ENCODE measurements at regions not wholly inside any gene's neighbourhood (a gene's known extent, or its start where the extent isn't known, plus 50 kb on each side); places are given as distances from the start of the nearest gene placed in this dataset.

DNA sequence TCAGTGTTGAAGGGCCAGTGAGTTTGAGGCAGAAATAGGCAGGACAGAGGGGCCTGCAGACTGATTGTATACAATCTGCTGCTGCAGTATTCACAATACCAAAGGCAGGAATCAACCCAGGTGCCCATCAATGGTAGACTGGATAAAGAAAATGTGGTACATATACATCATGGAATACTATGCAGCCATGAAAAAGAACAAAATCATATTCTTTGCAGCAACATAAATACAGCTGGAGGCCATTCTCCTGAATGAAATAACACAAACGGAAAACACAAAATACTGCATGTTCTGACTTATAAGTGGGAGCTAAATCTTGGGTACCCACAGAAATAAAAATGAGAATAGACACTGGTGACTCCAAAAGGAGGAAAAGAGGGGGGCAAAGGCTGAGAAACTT lies 485.1 kb downstream of the XYLT1 start:
- ATAC-seq (no peak), DNase-seq (no peak)
- TF ChIP-seq, protein P1, sequence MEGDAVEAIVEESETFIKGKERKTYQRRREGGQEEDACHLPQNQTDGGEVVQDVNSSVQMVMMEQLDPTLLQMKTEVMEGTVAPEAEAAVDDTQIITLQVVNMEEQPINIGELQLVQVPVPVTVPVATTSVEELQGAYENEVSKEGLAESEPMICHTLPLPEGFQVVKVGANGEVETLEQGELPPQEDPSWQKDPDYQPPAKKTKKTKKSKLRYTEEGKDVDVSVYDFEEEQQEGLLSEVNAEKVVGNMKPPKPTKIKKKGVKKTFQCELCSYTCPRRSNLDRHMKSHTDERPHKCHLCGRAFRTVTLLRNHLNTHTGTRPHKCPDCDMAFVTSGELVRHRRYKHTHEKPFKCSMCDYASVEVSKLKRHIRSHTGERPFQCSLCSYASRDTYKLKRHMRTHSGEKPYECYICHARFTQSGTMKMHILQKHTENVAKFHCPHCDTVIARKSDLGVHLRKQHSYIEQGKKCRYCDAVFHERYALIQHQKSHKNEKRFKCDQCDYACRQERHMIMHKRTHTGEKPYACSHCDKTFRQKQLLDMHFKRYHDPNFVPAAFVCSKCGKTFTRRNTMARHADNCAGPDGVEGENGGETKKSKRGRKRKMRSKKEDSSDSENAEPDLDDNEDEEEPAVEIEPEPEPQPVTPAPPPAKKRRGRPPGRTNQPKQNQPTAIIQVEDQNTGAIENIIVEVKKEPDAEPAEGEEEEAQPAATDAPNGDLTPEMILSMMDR (IDR thresholded peaks at IDR 0.05): no peak
- Histone ChIP-seq H3K4me1 (no peaks in the 10 kb centered on the region), H3K9me3 (peaks cover 0 to 2% of the 10 kb centered on the region in 2 donors), H3K4me3 (no peak overlapping the region), H3K27me3 (peaks cover 0 to 7% of the 10 kb centered on the region in 2 donors), H3K36me3 (no peaks in the 10 kb centered on the region), H3K27ac (no peak overlapping the region)
- intact Hi-C loops (cut with DNase I): no loop called here

GRCh38 chr16:16988963-16989362 lies 481.8 kb downstream of the XYLT1 start:
- H3K36me3 ChIP-seq: no peaks in the 10 kb centered on the region
- intact Hi-C loops (cut with DNase I): no loop called here
- TF ChIP-seq, protein P1 (IDR thresholded peaks at IDR 0.05): no peak
- H3K4me1 ChIP-seq: peaks cover 0 to 6% of the 10 kb centered on the region in 2 donors
- H3K27me3 ChIP-seq: no peaks in the 10 kb centered on the region
- H3K27ac ChIP-seq: no peak overlapping the region
- ATAC-seq (no peak), DNase-seq (no peak)
- no peak overlapping the region for H3K4me3 ChIP-seq
- peaks cover 0 to 2% of the 10 kb centered on the region in 2 donors for H3K9me3 ChIP-seq

GRCh38 chr16:16989368-16989767 lies 481.4 kb downstream of the XYLT1 start:
- DNase-seq: no peak
- peaks cover 0 to 6% of the 10 kb centered on the region in 2 donors for H3K4me1 ChIP-seq
- no peak overlapping the region for H3K27ac ChIP-seq
- no peaks in the 10 kb centered on the region for H3K36me3 ChIP-seq
- no peaks in the 10 kb centered on the region for H3K27me3 ChIP-seq
- peaks cover 0 to 2% of the 10 kb centered on the region in 2 donors for H3K9me3 ChIP-seq
- TF ChIP-seq, protein P1 (IDR thresholded peaks at IDR 0.05): no peak
- intact Hi-C loops (cut with DNase I): no loop called here
- no peak overlapping the region for H3K4me3 ChIP-seq
- no peak for ATAC-seq

GRCh38 chr16:16991711-16992110 lies 479.0 kb downstream of the XYLT1 start:
- ATAC-seq: no peak
- TF ChIP-seq, protein P1 (IDR thresholded peaks at IDR 0.05): no peak
- H3K4me1 ChIP-seq: peaks cover 0 to 6% of the 10 kb centered on the region in 2 donors
- H3K27ac ChIP-seq: no peak overlapping the region
- intact Hi-C loops (cut with DNase I): no loop called here
- no peaks in the 10 kb centered on the region for H3K9me3 ChIP-seq
- no peak for DNase-seq
- no peaks in the 10 kb centered on the region for H3K27me3 ChIP-seq
- H3K36me3 ChIP-seq: no peaks in the 10 kb centered on the region
- H3K4me3 ChIP-seq: no peak overlapping the region

DNA sequence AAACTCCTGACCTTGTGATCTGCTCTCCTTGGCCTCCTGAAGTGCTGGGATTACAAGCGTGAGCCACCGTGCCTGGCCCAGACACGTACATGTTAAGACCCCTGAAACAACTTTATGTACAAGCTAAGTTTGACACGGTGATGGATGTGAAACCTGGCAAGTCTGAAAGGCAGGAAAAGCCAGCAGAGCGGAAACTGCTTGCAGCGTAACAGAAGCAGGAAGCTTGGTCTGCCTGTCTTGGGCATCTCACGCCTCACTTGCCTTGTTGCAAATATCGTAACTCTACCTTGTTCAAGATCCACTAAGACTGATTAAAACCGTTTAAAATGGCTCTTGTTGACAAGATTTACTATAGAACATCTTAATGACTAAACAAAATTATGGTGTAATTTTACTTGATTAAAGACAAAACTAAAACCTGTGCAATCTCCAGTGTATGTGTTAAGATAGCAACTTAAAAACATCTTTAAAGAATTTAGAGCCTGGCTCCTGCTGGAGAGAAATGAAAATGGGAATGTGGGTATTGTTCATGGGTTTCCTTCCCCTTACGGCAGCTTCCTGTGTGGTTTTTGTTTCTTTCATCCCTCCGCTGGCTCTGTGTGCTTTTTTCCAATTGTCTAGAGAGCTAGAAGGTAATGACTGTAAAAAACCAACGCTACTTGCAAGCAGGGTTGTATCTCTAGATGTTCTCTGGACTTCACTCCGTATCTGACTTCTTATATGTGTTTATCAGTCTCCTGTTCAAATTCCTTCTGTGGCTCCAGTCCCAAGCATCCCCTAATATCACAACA lies 477.6 kb downstream of the XYLT1 start:
- peaks cover 0 to 6% of the 10 kb centered on the region in 2 donors for H3K4me1 ChIP-seq
- no peaks in the 10 kb centered on the region for H3K27me3 ChIP-seq
- ATAC-seq (no peak), DNase-seq (peak in 1 of 4 donors; percentile 16)
- no peak overlapping the region for H3K27ac ChIP-seq
- H3K36me3 ChIP-seq: no peaks in the 10 kb centered on the region
- no peak overlapping the region for H3K4me3 ChIP-seq
- intact Hi-C loops (cut with DNase I): no loop called here
- no peaks in the 10 kb centered on the region for H3K9me3 ChIP-seq
- TF ChIP-seq, protein P1 (IDR thresholded peaks at IDR 0.05): no peak
